Endothelial cell of umbilical vein (primary cell): ENCODE measurements at regions not wholly inside any gene's neighbourhood (a gene's known extent, or its start where the extent isn't known, plus 50 kb on each side); places are given as distances from the start of the nearest gene placed in this dataset.

ENCODE experiments used
- BruUV-seq: library from RNA; stranded (reverse); fragments of 400-500 nt; replicated peaks from 2 replicates; lab custom pipeline; 2021; lab: Mats Ljungman, UMichigan
- CTCF ChIA-PET: fragments of 300-600, 350-600 bp; sonication (Branson Sonifier 250); formaldehyde crosslinking; loops from one replicate; lab custom pipeline; 2021; ENCODE audit warnings: antibody characterized with exemption, inconsistent platforms; lab: Charles Lee
- POLR2A ChIA-PET: fragments of 300-600, 350-600 bp; sonication (Branson Sonifier 250); formaldehyde crosslinking; loops from one replicate; lab custom pipeline; 2021; ENCODE audit warnings: antibody characterized with exemption, inconsistent platforms; lab: Charles Lee
- DNase-seq: peaks from one replicate; pipeline ENCODE4 v3.0.0-alpha.2; 2011; ENCODE audit warnings: low read depth, low spot score
- FAIRE-seq: peaks from 2 replicates; lab custom pipeline; 2011; peaks lifted over from hg19 to GRCh38; lab: Jason Lieb, UNC
- H2AFZ ChIP-seq: 2 replicates; pipeline ENCODE4 v1.6.0; 2012; ENCODE audit warnings: low read depth, low read length, control low read depth, inconsistent platforms
- H3K27ac ChIP-seq: 2 replicates; pipeline ENCODE4 v1.5.1; 2011; ENCODE audit warnings: low read depth, mild to moderate bottlenecking, control low read depth, low read length, moderate library complexity; ENCODE audit not compliant: insufficient read depth
- H3K27me3 ChIP-seq, 2 experiments: 2 replicates each; pipeline versions ENCODE4 v1.6.0 to v1.6.1; 2011; ENCODE audit warnings: low read length in 2 of 2, mixed read lengths in 1 of 2; ENCODE audit not compliant: control insufficient read depth in 2 of 2, insufficient read depth in 2 of 2
- H3K36me3 ChIP-seq, 2 experiments: 2 replicates in 1 of 2; 3 replicates in 1 of 2; pipeline ENCODE4 v1.5.1; 2011; ENCODE audit warnings: low read length in 2 of 2, mild to moderate bottlenecking in 1 of 2, moderate library complexity in 1 of 2; ENCODE audit not compliant: control insufficient read depth in 2 of 2, insufficient read depth in 2 of 2; ENCODE audit errors: extremely low read depth in 1 of 2
- H3K4me1 ChIP-seq: 3 replicates; pipeline ENCODE4 v1.5.1; 2011; ENCODE audit warnings: mild to moderate bottlenecking, low read length; ENCODE audit not compliant: control insufficient read depth, insufficient read depth; ENCODE audit errors: extremely low read depth
- H3K4me2 ChIP-seq: 2 replicates; pipeline ENCODE4 v1.6.1; 2011; ENCODE audit warnings: low read length, control low read depth, mixed read lengths; ENCODE audit not compliant: insufficient read depth
- H3K4me3 ChIP-seq, 3 experiments: fragments of 200-600 bp in 1 of 3; sonication (generic), shearing (Covaris generic) in 1 of 3; replicated peaks in 1 of 3; 2 replicates each; pipeline ENCODE4 v1.5.1; 2011 to 2016; ENCODE audit warnings: control low read depth in 3 of 3, low read length in 3 of 3, mild to moderate bottlenecking in 2 of 3, inconsistent platforms in 1 of 3, low read depth in 1 of 3, moderate library complexity in 1 of 3; ENCODE audit not compliant: insufficient read depth in 1 of 3
- H3K79me2 ChIP-seq: 2 replicates; pipeline ENCODE4 v1.6.0; 2012; ENCODE audit warnings: low read length, inconsistent platforms; ENCODE audit not compliant: control insufficient read depth, insufficient read depth
- H3K9ac ChIP-seq: replicated peaks from 2 replicates; pipeline ENCODE3; 2011; ENCODE audit warnings: low read length, control low read depth; ENCODE audit not compliant: insufficient read depth; ENCODE audit errors: extremely low read depth
- H3K9me1 ChIP-seq: replicated peaks from 3 replicates; pipeline ENCODE4 v1.6.0; 2011; ENCODE audit warnings: mild to moderate bottlenecking, low read length; ENCODE audit not compliant: control insufficient read depth, insufficient read depth; ENCODE audit errors: extremely low read depth
- H3K9me3 ChIP-seq: replicated peaks from 2 replicates; pipeline ENCODE4 v1.5.1; 2012; ENCODE audit warnings: low read length, inconsistent platforms; ENCODE audit not compliant: control insufficient read depth, insufficient read depth
- H4K20me1 ChIP-seq: replicated peaks from 2 replicates; pipeline ENCODE3; 2011; ENCODE audit warnings: mild to moderate bottlenecking, low read length; ENCODE audit not compliant: control insufficient read depth, insufficient read depth; ENCODE audit errors: extremely low read depth
- CTCF ChIP-seq, 2 donors: IDR thresholded peaks; 1 replicate in 1 of 2; 2 replicates in 1 of 2; pipeline ENCODE4 v1.5.1; 2011; ENCODE audit warnings: low read length in 2 of 2, mild to moderate bottlenecking in 2 of 2, moderate library complexity in 2 of 2, control low read depth in 1 of 2, inconsistent platforms in 1 of 2, low read depth in 1 of 2; ENCODE audit not compliant: insufficient read depth in 1 of 2; ENCODE audit errors: extremely low read depth in 1 of 2
- EZH2 ChIP-seq: IDR thresholded peaks from 2 replicates; pipeline ENCODE4 v1.6.1; 2012; ENCODE audit warnings: borderline replicate concordance, low read depth, mild to moderate bottlenecking, moderate library complexity, low read length, inconsistent platforms; ENCODE audit not compliant: severe bottlenecking
- FOS ChIP-seq: IDR thresholded peaks from 2 replicates; pipeline ENCODE4 v1.6.1; 2011; ENCODE audit warnings: mild to moderate bottlenecking, low read length, moderate library complexity, borderline replicate concordance; ENCODE audit not compliant: insufficient read depth
- GATA2 ChIP-seq: IDR thresholded peaks from 2 replicates; pipeline ENCODE4 v1.7.0; 2011; ENCODE audit warnings: low read depth, mild to moderate bottlenecking, moderate library complexity, mixed read lengths, low read length; ENCODE audit not compliant: insufficient read length, insufficient read depth
- JUN ChIP-seq: IDR thresholded peaks from 2 replicates; pipeline ENCODE4 v1.6.1; 2011; ENCODE audit warnings: borderline replicate concordance, low read depth; ENCODE audit not compliant: insufficient read length, insufficient read depth
- MAX ChIP-seq: IDR thresholded peaks from 2 replicates; pipeline ENCODE4 v1.6.1; 2011; ENCODE audit not compliant: insufficient read depth, insufficient read length
- MYC ChIP-seq: IDR thresholded peaks from one replicate; pipeline ENCODE4 v1.6.1; 2011; ENCODE audit warnings: mild to moderate bottlenecking, low read depth, low read length
- POLR2A ChIP-seq: IDR thresholded peaks from 2 replicates; pipeline ENCODE4 v1.6.1; 2012; ENCODE audit warnings: low read depth, mild to moderate bottlenecking, control low read depth, low read length
- POLR2AphosphoS5 ChIP-seq: IDR thresholded peaks from 2 replicates; pipeline ENCODE4 v1.6.1; 2012; ENCODE audit warnings: low read depth, mild to moderate bottlenecking, control low read depth, low read length, moderate library complexity; ENCODE audit not compliant: insufficient read depth
- dilution Hi-C: fragments of 300-500 bp; cut with MboI; formaldehyde crosslinking; loops from one replicate; pipeline ENCODE4 v1.15.0; 2019; ENCODE audit warnings: low sequenced_read_pairs; ENCODE audit not compliant: extremely low pct_ligation_motif_present
- intact Hi-C: fragments of 100-400 bp; cut with micrococcal nuclease; formaldehyde crosslinking; loops from one replicate; pipeline ENCODE4 v1.10.0; 2022

GRCh38 chr22:48835364-48835763, 992.3 kb downstream of the BRD1 start:
- Histone ChIP-seq H3K4me3 (no peak overlapping the region), H3K4me2 (no peak overlapping the region), H3K9me3 (peaks cover 4% of the 10 kb centered on the region), H3K9me1 (no peaks in the 10 kb centered on the region), H3K79me2 (no peaks in the 10 kb centered on the region), H3K27me3 (no peaks in the 10 kb centered on the region), H4K20me1 (no peaks in the 10 kb centered on the region), H3K9ac (no peak overlapping the region), H3K4me1 (no peaks in the 10 kb centered on the region), H3K36me3 (no peaks in the 10 kb centered on the region), H2AFZ (no peak overlapping the region), H3K27ac (no peak overlapping the region)
- ChIA-PET CTCF (no interaction called here), POLR2A (no interaction called here)
- TF ChIP-seq FOS (no peak), EZH2 (no peak), MYC (no peak), JUN (no peak), POLR2A (no peak), MAX (no peak), CTCF (IDR thresholded peaks at IDR 0.05; ENCODE audit: extremely low read depth in 1 of 2, insufficient read depth in 1 of 2, low read depth in 1 of 2, low read length in 2 of 2) (no peak), GATA2 (no peak), POLR2AphosphoS5 (no peak)
- no TSS peak for BruUV-seq
- FAIRE-seq (peak; percentile 89), DNase-seq (no peak)
- intact Hi-C loops: no loop called here
- dilution Hi-C loops: no loop called here
